ENCODE measurements at regions not wholly inside any gene's neighbourhood (a gene's known extent, or its start where the extent isn't known, plus 50 kb on each side); places are given as distances from the start of the nearest gene placed in this dataset.

GRCh38 chr11:81963018-81963417 is 770.6 kb downstream of the FAM181B start:
- ChIA-PET POLR2A (ENCODE audit: partially characterized antibody) (no interaction called here), CTCF (ENCODE audit: partially characterized antibody) (interaction anchor here (1.3 to 1.5 kb wide), 2 partner anchors 8 to 255 kb away, joined by 4 to 11 read pairs; no protein-coding TSS in a partner anchor)
- no peak overlapping the region for H2BK120ac ChIP-seq (replicated peaks; ENCODE audit: low read depth, low read length)
- H3K27ac ChIP-seq (ENCODE audit: low read depth, low read length): no peak overlapping the region
- H3K23me2 ChIP-seq (ENCODE audit: low read depth, low read length): no peaks in the 10 kb centered on the region
- H2BK5ac ChIP-seq (ENCODE audit: low read depth, low read length): no peak overlapping the region
- H2BK12ac ChIP-seq (ENCODE audit: low read depth, low read length): no peak overlapping the region
- H3K23ac ChIP-seq (ENCODE audit: insufficient read length): no peak overlapping the region
- no peak overlapping the region for H3K9ac ChIP-seq (replicated peaks in 1 of 4; ENCODE audit: extremely low read depth in 1 of 4, low read depth in 3 of 4, low read length in 3 of 4)
- H3K4me1 ChIP-seq (replicated peaks in 1 of 4; ENCODE audit: control insufficient read depth in 3 of 4, insufficient read depth in 4 of 4, low read length in 3 of 4): no peaks in the 10 kb centered on the region
- no peaks in the 10 kb centered on the region for H3K9me3 ChIP-seq (ENCODE audit: insufficient read depth in 2 of 2, low read depth in 1 of 2, low read length in 1 of 2)
- H3K79me2 ChIP-seq (ENCODE audit: control insufficient read depth in 1 of 2, insufficient read depth in 2 of 2, low read length in 2 of 2): no peaks in the 10 kb centered on the region
- H3K79me1 ChIP-seq (ENCODE audit: low read depth, low read length): no peaks in the 10 kb centered on the region
- H4K91ac ChIP-seq (replicated peaks; ENCODE audit: insufficient read length, low read length): no peak overlapping the region
- DNase-seq (ENCODE audit: low read depth in 1 of 2, low spot score in 2 of 2) (no peak), FAIRE-seq (no peak)
- no peaks in the 10 kb centered on the region for H3K36me3 ChIP-seq (ENCODE audit: control insufficient read depth in 2 of 4, insufficient read depth in 4 of 4, low read length in 3 of 4)
- H3K14ac ChIP-seq (ENCODE audit: insufficient read length): no peak overlapping the region
- 64% methylated on average over 3 of the region's 3 CpGs; no CpG with 5 or more reads in 1 of the 2 experiments for WGBS, 2 experiments (ENCODE audit: extremely low coverage in 1 of 2, insufficient coverage in 1 of 2, insufficient read length in 1 of 2, insufficient replicate concordance in 2 of 2, low coverage in 1 of 2, low lambda C conversion rate in 2 of 2, missing lambda C conversion rate in 1 of 2)
- H3K4me3 ChIP-seq (ENCODE audit: extremely low read depth in 1 of 4, insufficient read depth in 2 of 4, low read depth in 3 of 4, low read length in 4 of 4): no peak overlapping the region
- no peak overlapping the region for H2AK5ac ChIP-seq (ENCODE audit: low read depth, low read length)
- H2BK15ac ChIP-seq (ENCODE audit: low read length): no peak overlapping the region
- H3K4ac ChIP-seq (replicated peaks; ENCODE audit: insufficient read length, low read depth, low read length): no peak overlapping the region
- H4K20me1 ChIP-seq (replicated peaks in 1 of 2; ENCODE audit: control insufficient read depth in 1 of 2, insufficient read depth in 2 of 2, low read length in 2 of 2): no peaks in the 10 kb centered on the region
- no peak overlapping the region for H2AFZ ChIP-seq (ENCODE audit: low read length)
- no peak overlapping the region for H3K18ac ChIP-seq (ENCODE audit: extremely low read depth, low read length)
- no peak overlapping the region for H4K8ac ChIP-seq (ENCODE audit: extremely low read depth, insufficient read depth, low read length)
- H3K4me2 ChIP-seq (ENCODE audit: insufficient read depth in 1 of 2, low read depth in 2 of 2, low read length in 2 of 2): no peak overlapping the region
- H4K5ac ChIP-seq (ENCODE audit: insufficient read length, low read depth, low read length): no peak overlapping the region
- no peaks in the 10 kb centered on the region for H3K27me3 ChIP-seq (replicated peaks in 1 of 4; ENCODE audit: control insufficient read depth in 3 of 4, extremely low read depth in 1 of 4, insufficient read depth in 3 of 4, low read length in 3 of 4)
- H3K56ac ChIP-seq (replicated peaks; ENCODE audit: insufficient read length, low read depth, low read length): no peak overlapping the region
- H2BK20ac ChIP-seq (ENCODE audit: low read length): no peak overlapping the region
- TF ChIP-seq CHD2 (IDR thresholded peaks at IDR 0.05; ENCODE audit: low read length): no peak
- TF ChIP-seq GTF2F1 (IDR thresholded peaks at IDR 0.05; ENCODE audit: borderline replicate concordance, low read depth, low read length): no peak
- TF ChIP-seq EP300 (IDR thresholded peaks at IDR 0.05; ENCODE audit: borderline replicate concordance in 1 of 2, low read depth in 2 of 2, low read length in 2 of 2): no peak
- no peak for TF ChIP-seq CEBPB (IDR thresholded peaks at IDR 0.05; ENCODE audit: low read depth, low read length)
- TF ChIP-seq EZH2 (IDR thresholded peaks at IDR 0.05; ENCODE audit: low read depth, low read length, severe bottlenecking): no peak
- TF ChIP-seq KDM4A (IDR thresholded peaks at IDR 0.05; ENCODE audit: low read depth, low read length, severe bottlenecking): no peak
- TF ChIP-seq CBX8 (IDR thresholded peaks at IDR 0.05; ENCODE audit: borderline replicate concordance, low read depth, low read length): no peak
- peak; percentile 90 for TF ChIP-seq JUND (IDR thresholded peaks at IDR 0.05; ENCODE audit: low read length)
- TF ChIP-seq JUN (IDR thresholded peaks at IDR 0.05; ENCODE audit: low read depth, low read length): peak; percentile 47; the same call in 1 of the 2 replicates
- peak in 1 of 3 experiments; percentile 35; a peak in 1 of 4 replicates for TF ChIP-seq CTCF (IDR thresholded peaks at IDR 0.05; ENCODE audit: control extremely low read depth in 1 of 3, insufficient read depth in 1 of 3, low read depth in 1 of 3, low read length in 3 of 3)
- no peak for TF ChIP-seq TEAD4 (IDR thresholded peaks at IDR 0.05; ENCODE audit: low read depth, low read length)
- no peak for TF ChIP-seq TAF1 (IDR thresholded peaks at IDR 0.05; ENCODE audit: low read depth, low read length)
- TF ChIP-seq CREB1 (IDR thresholded peaks at IDR 0.05): peak; percentile 51; the same call in 1 of the 2 replicates

All from H1 (cell line).